Brain microvascular endothelial cell (primary cell): ENCODE measurements at regions not wholly inside any gene's neighbourhood (a gene's known extent, or its start where the extent isn't known, plus 50 kb on each side); places are given as distances from the start of the nearest gene placed in this dataset.
A peak's percentile ranks its signal among the peaks of the same experiment; 100 is the strongest.

Experiments
- DNase-seq: peaks from one replicate; pipeline ENCODE4 v3.0.0-alpha.2; 2020
- H3K27ac ChIP-seq: fragments of 250-450 bp; sonication (Bioruptor Pico); 2 replicates; pipeline ENCODE4 v1.5.1; 2020; ENCODE audit warnings: mild to moderate bottlenecking, moderate library complexity
- H3K27me3 ChIP-seq: fragments of 250-450 bp; sonication (Bioruptor Pico); replicated peaks from 2 replicates; pipeline ENCODE4 v1.5.1; 2020; ENCODE audit warnings: mild to moderate bottlenecking
- H3K36me3 ChIP-seq: fragments of 250-450 bp; sonication (Bioruptor Pico); replicated peaks from 2 replicates; pipeline ENCODE4 v1.5.1; 2020; ENCODE audit warnings: mild to moderate bottlenecking
- H3K4me3 ChIP-seq: 2 replicates; pipeline ENCODE4 v1.5.1; 2011; ENCODE audit warnings: low read depth, mild to moderate bottlenecking, control low read depth, low read length, moderate library complexity
- CTCF ChIP-seq: IDR thresholded peaks from 2 replicates; pipeline ENCODE4 v1.5.1; 2011; ENCODE audit warnings: low read depth, mild to moderate bottlenecking, moderate library complexity, low read length, control low read depth, inconsistent platforms; ENCODE audit errors: missing control alignments
- in situ Hi-C: cut with HindIII; loops from 2 replicates; pipeline ENCODE4 v1.10.0; 2017; ENCODE audit warnings: low sequenced_read_pairs, low pct_ligation_motif_present

- DNase-seq, result no peak
- no peak overlapping the region for H3K27ac ChIP-seq
- no peaks in the 10 kb centered on the region for H3K27me3 ChIP-seq
- no peak for TF ChIP-seq CTCF
- in situ Hi-C loops, result no loop called here
- H3K36me3 ChIP-seq, result no peaks in the 10 kb centered on the region
- H3K4me3 ChIP-seq, result no peak overlapping the region
Measured at GRCh38 chr16:6143020-6143419, 1045.4 kb upstream of the EEF2KMT start.

- TF ChIP-seq CTCF, result no peak
Measured at GRCh38 chr16:6133009-6133557, 1035.5 kb upstream of the EEF2KMT start.

GRCh38 chr16:6132121-6132520 lies 1034.5 kb upstream of the EEF2KMT start:
- no peaks in the 10 kb centered on the region for H3K27me3 ChIP-seq
- in situ Hi-C loops, result no loop called here
- H3K36me3 ChIP-seq, result no peaks in the 10 kb centered on the region
- TF ChIP-seq CTCF, result no peak
- H3K27ac ChIP-seq, result no peak overlapping the region
- DNase-seq, result no peak
- H3K4me3 ChIP-seq, result no peak overlapping the region

More at GRCh38 chr16:6133009-6133557, 1035.5 kb upstream of the EEF2KMT start:
- no peak overlapping the region for H3K4me3 ChIP-seq
- in situ Hi-C loops, result no loop called here
- H3K27me3 ChIP-seq, result no peaks in the 10 kb centered on the region
- no peak for DNase-seq
- no peaks in the 10 kb centered on the region for H3K36me3 ChIP-seq
- no peak overlapping the region for H3K27ac ChIP-seq

- no peak for TF ChIP-seq CTCF
- Histone ChIP-seq H3K27ac (no peak overlapping the region), H3K36me3 (no peaks in the 10 kb centered on the region), H3K27me3 (no peaks in the 10 kb centered on the region), H3K4me3 (no peak overlapping the region)
- in situ Hi-C loops, result no loop called here
- DNase-seq, result no peak
Measured at GRCh38 chr16:6131526-6132050, 1034.0 kb upstream of the EEF2KMT start.

- DNase-seq, result peak; percentile 13
- TF ChIP-seq CTCF, result no peak
- H3K27me3 ChIP-seq, result no peaks in the 10 kb centered on the region
- peak overlapping the region; percentile 23 for H3K27ac ChIP-seq
- H3K4me3 ChIP-seq, result no peak overlapping the region
- H3K36me3 ChIP-seq, result no peaks in the 10 kb centered on the region
- in situ Hi-C loops, result no loop called here
Measured at GRCh38 chr16:6125483-6126259, 1028.1 kb upstream of the EEF2KMT start.

GRCh38 chr16:6124136-6124535 lies 1026.5 kb upstream of the EEF2KMT start:
- no peak overlapping the region for H3K4me3 ChIP-seq
- no peaks in the 10 kb centered on the region for H3K36me3 ChIP-seq
- no peak for TF ChIP-seq CTCF
- H3K27ac ChIP-seq, result no peak overlapping the region
- no peaks in the 10 kb centered on the region for H3K27me3 ChIP-seq
- in situ Hi-C loops, result no loop called here
- DNase-seq, result no peak
